ENCODE measurements at regions not wholly inside any gene's neighbourhood (a gene's known extent, or its start where the extent isn't known, plus 50 kb on each side); places are given as distances from the start of the nearest gene placed in this dataset.

DNA sequence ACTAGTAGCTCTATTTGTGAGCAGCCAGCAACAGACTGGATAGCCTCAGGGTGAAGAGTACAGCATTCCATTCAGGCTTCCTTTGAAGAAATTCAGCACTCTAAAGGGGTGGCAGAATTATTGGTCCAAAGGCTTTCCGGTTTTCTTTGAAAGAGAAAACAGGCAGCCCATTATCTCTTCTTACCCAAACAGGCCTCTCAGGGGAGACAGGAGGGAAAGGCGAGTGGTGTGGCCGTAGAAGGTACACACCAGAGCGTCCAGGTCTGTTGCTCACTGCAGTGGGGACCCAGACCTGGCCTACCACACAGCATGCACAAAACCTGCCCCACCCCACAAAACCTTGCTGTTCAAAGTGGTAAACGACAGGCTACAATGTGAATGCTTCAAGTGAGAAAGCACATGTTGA, 83.3 kb downstream of the ZNF608 start:
- no peak for DNase-seq

DNA sequence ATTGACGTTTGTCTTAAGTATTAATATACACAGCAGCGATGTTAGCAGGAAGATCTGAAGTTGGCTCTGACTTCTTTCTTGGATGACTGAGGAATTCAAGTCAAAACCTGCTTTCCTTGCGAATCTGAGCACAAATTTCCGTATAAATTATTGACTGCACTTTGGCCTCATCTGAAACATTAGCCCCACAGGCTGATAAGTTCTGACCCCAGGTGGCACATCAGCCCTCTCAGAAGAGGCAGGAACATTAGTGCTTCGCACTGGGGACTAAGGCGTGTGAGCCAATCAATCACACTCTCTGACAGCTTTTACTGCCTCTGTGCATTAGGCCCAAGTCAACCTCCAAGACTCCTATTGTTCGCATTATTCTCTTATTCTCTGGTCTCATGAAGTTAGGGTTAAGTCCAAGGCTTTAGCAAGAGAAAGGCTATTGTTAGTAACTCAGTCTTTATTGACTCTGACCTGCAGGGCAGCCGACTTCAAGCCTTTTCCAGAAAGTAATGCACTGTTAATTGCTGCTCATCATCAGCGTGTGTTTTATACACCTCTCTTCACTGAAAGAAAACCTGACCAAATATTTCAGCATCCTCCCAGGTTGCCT, 84.2 kb downstream of the ZNF608 start:
- no peak for DNase-seq

DNA sequence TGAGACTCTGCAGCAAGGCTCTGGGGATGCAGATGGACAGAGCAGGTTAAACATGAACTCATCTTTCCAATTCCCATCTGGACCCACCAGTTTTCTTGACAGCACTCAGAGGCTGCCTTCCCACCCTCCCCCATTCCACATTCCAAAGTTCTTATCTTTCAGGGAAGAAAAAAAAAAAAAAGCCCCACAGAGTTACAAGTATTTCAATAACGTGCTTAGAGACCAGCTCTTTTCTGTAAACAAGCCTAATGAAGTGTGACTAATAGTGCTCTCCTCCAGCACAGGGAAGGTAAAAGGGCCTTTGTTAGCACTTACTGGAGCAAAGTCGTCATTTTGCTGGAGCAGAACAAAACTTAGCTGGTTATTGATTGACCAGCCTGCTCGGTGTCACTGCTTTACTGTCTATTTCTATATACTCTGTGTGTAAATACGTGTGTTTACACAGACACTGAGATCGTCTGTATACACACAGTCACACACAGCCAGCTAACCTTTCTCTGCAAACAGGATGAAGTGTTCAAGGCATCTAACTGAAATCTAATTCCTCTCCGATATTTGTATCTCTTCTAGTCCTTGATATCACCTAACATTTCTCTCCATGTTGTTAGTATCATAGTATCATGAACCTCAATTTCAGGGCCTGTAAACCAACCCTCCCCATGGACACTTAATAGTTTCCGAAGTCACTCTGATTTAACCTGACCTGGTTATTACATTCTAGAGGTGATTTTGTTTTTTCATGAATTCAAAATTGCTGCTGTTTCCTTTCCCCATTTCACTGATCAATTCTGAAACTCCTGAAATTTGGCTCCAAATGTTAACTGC, 84.9 kb downstream of the ZNF608 start:
- DNase-seq, result no peak

DNA sequence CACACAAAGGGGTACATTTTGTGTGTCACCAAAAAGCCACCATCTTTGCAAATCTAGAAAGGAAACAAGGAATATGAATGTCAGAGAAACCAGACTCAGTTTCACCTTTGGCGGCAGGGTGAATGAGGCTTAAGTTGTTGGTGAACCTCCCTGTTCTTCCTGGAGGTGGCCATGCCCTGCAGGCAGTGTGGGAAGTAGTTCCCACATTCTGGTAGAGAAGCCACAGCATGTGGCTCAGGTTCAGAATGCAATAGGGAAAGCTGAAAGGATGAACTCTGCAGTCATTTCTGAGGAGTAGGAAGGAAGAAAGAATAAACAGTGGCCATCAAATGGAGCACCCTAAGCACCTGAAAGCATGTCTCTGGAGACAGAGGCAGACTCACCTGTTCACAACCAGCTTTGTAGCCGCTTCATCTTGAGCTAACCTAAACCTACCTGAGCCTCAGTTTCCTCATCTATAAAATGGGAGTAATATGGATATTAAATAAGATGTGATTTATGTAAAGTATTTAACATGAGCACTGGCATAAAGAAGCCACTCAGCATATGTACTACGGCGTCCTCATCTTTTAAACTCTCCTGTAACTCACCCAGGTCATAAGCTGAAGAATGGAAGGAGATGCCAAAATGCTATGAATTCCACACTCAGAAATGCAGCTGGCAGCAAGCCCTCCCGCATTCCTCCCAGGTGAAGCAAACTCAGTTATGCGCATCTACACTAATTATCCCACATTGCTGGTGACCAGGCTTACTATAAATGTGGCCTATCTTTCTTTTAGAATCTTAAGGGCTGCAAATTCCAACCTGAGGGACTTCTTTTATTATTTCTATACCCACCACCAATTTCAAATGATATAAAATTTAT, 86.0 kb downstream of the ZNF608 start:
- no peak for DNase-seq

DNA sequence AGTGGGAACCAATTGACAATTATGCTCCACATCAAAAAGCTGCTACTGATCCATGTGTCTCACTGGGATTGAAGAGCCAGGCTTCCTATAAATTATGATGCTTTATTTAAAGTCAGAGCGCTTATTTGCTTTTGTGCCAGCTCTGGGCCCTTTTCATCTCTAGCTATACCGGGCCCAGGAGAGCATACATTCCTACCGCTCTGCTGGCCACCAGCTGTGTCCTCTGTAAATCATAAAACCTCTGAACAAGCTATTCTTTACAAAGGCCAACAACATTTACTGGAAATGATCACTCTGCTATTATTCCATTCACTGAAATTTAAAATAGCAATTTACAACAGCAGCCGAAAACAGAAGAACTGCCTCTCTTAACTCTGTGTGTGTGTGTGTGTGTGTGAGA, 86.6 kb downstream of the ZNF608 start:
- no peak for DNase-seq

DNA sequence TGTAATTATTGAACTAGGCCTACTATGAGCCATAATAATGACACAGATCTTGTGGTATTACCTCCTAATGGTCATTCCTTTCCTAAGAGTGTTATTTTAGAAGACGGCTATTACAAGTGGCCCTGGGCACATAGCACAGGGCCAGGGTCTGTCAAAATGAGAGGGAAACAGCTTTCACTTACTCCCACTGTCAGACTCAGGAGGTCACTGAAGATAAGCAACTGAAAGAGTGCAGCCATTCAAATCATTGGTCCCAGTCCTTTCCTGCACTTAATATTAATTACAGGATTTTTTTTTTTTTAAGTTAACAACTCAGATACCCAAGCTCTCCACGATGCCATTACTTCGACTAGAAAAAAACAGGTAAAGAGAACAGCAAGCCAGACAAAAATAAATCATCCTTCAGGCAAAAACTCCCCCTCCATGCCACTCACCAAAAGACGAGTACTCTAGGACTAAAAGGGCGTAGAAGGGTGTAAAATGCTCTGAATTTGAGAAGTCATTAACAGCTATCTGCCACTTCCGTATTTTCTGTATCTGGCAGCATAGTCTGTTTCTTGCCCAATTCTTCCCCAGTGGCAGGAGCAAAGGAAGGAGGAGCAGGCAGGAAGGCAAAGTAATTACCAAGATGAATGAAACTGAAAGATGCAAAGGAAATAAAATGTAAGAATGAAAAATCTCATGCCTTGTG, 87.4 kb downstream of the ZNF608 start:
- DNase-seq, result peak; percentile 83

DNA sequence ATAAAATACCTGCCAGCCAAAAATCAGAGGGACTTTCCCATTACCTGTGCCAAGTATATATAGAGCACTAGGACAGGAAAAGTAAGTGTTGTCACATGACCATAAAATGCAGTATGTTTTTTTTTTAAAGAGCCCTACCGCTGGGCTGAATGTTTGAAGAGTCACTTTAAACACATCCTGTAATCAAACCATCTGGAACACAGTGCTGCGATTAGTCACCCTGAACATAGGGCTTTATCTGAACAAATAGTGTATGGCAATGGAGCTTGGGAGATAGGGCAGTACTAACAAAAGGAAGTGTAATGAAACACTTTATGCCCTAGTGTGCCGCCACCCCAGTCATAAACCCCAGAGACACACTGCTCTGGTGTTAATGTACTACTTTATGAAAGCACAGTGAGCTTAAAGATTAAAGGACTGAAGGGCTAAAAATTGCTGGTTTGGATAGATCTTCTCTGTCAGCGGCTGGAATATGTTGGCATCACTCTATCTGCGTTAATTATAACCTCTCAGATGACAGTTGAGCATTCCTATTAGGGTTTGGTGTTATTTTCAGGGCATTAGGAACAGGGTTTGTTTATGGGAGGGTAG, 90.4 kb downstream of the ZNF608 start:
- peak; percentile 90 for DNase-seq

DNA sequence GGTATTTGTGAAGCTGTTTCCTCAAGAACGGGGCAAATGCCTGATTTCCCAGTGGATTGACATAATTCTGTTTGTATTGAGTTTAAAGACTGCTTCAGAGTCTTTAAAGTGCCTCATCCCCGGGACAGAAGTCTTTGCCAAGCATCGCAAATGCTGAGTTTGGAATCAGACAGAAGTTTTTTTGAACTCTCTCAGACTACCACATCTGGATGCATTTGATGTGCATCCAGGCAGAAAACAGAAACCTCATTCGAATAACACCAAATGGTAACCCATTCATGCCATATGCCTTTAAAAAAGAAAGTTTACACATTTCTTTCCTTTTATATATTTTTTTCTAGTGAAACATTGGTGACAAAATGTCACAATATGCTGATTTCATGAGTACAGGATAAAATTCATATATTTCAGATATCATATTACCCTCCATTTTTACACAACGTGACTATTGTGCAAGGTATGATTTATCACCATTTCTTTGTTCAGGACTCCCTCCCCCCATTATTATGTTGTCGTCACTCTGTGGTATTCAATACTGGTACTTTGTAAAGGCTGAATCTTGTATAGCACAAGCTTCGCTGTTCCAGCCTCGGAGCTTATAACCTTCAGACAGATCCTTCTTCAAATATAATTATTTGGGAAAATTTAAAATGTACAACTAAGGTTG, 91.1 kb downstream of the ZNF608 start:
- DNase-seq, result peak; percentile 18

DNA sequence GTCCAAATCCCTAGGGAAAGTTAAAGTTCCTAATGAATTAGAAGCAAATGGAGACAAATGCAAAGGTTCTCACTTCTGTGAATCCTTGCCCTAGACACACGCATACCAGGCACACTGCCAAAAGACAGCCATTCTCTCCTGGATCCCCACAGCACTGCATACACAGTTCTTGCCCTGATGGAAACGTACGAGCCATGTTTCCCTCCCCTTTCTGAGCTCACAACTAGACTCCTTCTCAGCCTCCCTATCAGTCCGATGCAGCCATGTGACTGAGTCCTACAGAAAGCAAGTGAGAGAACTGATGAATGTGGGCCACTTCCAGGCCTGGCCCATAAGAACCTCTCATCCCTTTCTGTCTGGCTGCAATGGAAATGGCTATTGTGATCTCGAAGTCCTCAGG, 92.0 kb downstream of the ZNF608 start:
- DNase-seq, result peak; percentile 21

DNA sequence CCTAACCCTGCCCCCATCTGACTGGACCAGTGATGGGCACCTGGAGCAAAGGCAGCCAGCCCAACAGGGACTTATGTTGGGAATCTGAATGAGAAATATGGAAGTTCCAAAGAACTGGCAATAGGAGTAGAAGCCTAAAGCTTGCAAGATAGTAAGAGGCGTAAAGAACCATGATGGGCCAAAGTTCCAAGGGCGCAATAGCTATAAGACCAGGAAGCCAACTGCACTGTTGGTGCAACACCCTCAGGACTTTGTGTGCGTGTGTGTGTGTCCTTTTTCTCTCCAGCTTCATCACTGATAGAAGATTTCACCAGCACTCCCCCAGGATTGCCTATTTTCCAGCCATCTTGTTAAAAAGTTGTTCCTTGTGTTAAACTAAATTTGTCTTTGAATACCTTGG, 92.8 kb downstream of the ZNF608 start:
- no peak for DNase-seq

DNA sequence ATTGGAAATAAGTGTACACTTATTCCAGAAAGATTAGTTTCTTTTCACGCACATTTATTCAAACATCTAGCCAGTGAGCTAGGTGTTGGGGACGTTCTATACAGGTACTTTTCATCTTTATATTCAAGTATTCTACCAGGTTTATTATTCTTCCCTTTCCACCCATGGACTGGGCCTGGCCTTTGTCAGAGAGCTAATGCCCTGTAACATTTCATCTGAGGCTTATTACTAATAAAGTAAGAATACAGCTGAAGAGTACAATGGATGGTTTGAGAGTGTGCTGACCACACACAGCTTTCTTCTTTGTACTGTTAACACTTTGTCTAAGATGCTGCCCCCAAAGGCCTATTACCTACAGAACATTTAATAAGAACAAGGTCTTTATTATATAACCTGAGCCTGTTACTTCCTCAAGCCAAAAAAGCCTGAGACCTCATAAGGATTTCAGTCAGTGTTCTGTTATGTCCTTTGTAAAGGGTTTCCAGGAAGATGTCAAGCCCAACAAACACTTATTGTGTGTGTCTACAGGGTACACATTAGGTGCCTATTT, 93.5 kb downstream of the ZNF608 start:
- no peak for DNase-seq

DNA sequence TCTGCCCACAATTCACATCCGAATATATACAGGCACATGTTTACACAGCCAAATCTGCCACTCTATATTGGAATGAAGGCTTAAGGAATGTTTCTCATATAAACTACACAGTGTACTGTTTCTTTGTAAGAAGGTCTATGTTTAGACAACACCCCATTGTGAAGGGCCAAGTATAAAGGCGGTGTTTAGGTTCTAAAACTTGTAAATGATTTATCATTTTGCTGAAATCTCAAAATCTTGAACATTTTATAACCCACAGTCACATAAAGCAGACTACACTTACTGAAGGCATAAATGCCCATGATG, 94.0 kb downstream of the ZNF608 start:
- DNase-seq, result no peak

DNA sequence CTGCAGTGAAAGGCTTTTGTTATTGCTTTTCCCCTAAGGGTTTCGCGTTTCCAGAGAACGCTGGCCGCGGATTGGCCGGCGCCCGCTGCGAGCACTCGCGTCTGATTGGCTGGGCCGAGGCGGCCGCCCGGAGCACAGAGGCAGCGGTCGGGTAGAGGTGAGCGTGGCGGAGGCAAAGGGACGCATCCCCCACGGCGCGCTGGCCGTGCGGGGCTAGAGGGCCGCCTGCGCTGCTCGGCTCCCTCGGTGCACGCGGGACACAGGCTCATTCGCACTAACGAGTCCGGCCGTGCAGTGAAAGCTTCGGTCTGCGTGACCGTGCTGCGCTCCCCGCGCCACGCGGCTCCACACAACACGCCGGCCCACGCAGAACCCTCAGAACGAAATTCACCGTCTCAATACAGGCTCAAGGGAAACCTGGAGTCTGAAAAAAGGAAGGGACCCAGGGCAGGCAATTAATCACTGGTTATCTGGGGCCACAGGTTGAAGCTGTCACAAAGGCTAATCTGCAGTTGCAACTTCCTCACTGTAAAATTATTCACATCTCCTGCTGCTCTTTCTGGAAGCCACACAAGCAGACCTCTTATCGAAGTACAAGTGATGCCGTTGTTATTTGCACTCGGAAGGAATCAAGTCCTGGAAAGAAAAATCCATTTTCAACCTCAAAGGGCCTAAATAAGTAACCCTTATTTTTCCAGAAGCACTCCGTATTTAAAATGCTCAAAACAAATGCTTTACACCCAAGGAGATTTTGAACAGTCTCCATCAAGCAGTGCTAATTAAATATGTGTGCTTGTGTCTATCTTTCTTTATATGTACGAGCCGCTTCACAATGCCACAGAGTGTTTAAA, 94.6 kb downstream of the ZNF608 start:
- peak; percentile 93 for DNase-seq

DNA sequence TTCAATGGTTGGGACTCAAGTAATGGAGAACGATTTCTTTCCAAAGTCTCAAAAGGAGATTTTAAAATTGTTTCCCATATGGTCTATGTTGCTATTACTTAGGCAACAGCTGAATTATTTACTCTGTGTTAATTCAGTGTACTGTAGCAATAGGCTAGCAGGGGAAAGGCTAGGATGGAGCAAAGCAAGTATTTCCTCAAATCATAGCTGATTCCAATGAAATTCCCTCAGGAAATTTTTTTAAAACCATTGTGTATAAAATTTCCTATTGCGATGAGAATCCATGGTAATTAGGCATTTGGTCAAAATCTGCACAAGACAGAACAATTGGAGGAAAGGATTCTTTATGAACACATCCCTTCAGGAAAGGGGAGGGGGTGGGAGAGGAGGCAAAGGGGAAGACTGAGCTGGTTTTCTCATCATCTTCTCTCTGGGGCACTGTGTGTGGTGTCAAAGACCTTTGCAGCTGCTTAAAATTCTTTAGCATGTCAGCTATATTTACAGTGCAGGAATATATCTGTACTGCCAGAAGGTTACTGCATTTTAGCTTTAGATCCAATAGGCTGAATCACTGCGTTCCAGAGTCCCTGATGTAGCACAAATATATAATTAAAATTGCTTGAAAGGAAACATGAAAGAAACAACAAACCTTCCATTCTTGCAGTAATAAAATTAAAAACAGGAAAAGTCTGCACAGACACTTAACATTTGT, 95.3 kb downstream of the ZNF608 start:
- no peak for DNase-seq

DNA sequence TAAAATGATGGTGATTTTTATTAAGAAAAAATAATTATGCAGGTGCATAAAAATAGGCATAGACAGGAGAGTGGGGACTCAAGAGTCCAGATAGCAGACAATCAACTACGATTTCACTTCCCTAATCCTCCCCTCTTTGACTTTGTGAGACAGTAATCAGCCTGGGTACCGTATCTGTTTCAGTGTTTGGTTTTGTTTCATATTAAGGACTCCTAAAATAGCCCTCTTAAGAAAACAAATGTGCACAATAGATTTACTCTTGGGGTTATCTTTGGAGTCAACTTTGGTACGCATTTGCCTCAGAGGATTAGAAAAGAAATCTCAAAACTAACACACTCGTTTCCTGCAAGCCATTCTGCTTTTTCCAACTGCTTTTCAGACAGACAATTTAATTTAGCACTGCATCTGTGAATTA, 96.3 kb downstream of the ZNF608 start:
- no peak for DNase-seq

DNA sequence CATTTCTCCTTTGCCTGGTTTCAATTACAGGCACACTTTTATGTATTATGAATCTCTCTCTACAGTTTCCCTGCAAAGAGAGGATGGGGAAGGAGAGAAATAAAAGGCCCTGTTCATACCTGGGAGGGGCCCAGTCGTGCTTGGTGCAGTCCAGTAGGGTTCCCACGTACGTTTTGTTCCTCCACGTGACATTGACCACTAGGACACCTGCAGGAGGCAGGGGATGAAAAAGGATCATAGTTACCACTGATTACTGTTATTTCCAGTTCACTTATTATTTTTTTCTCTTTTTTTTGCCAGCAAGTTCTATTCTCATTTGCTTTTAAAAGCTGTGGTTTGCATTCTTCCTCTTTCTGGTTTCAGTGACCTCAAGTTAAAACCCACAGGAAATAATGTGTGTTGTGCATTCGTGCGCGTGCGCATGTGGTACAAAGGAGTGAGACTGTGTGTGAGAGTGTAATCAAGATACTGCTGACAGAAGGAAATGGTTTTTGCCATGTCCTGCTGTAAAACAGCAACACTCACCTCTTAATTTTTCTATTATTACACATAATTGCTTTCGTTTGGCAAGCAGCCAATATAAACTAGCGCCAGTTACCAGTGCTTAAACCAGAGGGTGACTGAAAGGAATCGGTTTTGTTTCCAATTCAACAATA, 96.8 kb downstream of the ZNF608 start:
- DNase-seq, result peak; percentile 98

DNA sequence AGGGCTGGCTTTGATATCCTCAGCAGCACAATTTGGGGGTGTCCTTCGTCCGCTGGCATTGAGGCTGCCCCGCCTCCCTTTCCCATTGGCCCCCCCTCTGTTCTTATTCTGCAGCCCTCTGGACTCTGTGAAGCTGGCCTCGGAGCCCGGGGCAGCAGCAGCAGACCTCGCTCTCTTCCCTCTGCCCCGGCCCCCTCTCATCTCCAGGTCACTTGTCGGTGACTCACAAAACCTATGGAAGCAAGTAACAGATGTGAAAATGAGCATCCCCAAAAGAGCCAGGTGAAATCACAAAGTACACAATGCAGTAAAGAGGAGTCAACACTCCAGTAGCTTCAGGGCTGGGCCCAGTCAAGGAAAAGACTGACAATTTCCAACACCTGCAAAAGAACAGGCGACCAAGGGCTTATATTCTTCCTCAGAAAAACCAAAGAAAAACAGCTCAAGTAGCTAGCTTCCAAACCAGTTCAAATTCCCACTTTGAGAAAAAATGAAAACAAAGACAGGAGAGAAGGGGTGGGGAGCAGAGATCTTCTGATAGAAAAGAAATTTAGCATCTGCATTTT, 97.5 kb downstream of the ZNF608 start:
- no peak for DNase-seq

DNA sequence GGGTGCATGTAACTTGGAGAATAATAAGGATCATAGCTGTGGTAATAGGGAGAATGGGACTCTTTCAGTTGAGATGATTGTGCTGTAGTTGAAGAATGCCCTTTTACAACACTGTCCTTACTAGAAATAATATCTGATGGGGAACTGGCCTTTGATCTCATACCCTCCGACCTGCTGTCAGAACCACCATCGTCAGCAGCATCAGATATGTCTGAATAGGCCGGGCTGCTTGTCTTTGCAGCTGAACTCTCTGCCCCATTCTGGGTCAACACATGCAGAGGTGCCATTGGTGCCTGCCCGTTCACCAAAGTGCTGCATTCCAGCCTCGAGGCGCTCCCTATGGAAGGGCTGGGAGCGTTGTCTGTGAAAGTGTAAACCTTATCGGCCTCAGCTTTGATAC, 99.1 kb downstream of the ZNF608 start:
- DNase-seq, result no peak

DNA sequence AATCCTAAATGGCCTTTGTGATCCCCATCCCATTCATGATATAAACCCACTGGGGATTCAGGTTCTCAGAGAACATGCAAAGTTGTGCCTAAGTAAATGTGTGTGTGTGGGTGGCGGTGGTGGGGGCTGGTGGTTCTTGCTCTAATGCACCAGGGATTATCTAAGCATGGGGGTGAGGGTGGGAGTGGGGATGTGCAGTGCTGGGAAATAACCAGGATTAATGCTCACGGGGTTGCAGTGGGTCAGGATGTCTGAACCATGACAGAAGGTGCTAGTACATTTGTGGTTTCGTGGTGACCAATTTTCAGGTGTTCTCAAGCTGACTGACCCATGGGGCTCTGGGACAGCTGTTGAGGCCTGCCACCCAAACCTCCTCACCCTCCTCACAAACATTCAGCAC, 101.0 kb downstream of the ZNF608 start:
- DNase-seq, result no peak

Measured in hematopoietic multipotent progenitor cell treated with erythropoietin and hydrocortisone succinate and interleukin-3 and kit ligand, for 4 days (in vitro differentiated cells).